ENCODE measurements at regions not wholly inside any gene's neighbourhood (a gene's known extent, or its start where the extent isn't known, plus 50 kb on each side); places are given as distances from the start of the nearest gene placed in this dataset.

- TF ChIP-seq EZH2phosphoT487 (IDR thresholded peaks at IDR 0.05; ENCODE audit: borderline replicate concordance, low read depth) (no peak), EP300 (IDR thresholded peaks at IDR 0.05; ENCODE audit: borderline replicate concordance in 1 of 2, low read depth in 1 of 2, low read length in 1 of 2) (no peak), POLR2AphosphoS5 (IDR thresholded peaks at IDR 0.05; ENCODE audit: low read depth, low read length) (no peak), YY1 (IDR thresholded peaks at IDR 0.05; ENCODE audit: low read depth) (no peak), CTCF (IDR thresholded peaks at IDR 0.05) (no peak), TEAD4 (IDR thresholded peaks at IDR 0.05; ENCODE audit: borderline replicate concordance, insufficient read depth) (no peak), NFIC (IDR thresholded peaks at IDR 0.05; ENCODE audit: borderline replicate concordance) (no peak), MAX (IDR thresholded peaks at IDR 0.05; ENCODE audit: low read depth) (no peak), MXI1 (IDR thresholded peaks at IDR 0.05; ENCODE audit: low read depth, low read length) (no peak), RAD21 (IDR thresholded peaks at IDR 0.05; ENCODE audit: low read length) (no peak)
These were observed 134.9 kb downstream of the JCAD start for GRCh38 chr10:29924436-29924835.

Measured in SK-N-SH (cell line).